ENCODE measurements at regions not wholly inside any gene's neighbourhood (a gene's known extent, or its start where the extent isn't known, plus 50 kb on each side); places are given as distances from the start of the nearest gene placed in this dataset.

- TF ChIP-seq CTCF (IDR thresholded peaks at IDR 0.05; ENCODE audit: insufficient read depth, low read length, poor library complexity, severe bottlenecking): no peak
- no peak for TF ChIP-seq EZH2phosphoT487 (conservative IDR thresholded peaks at IDR 0.05; ENCODE audit: low read length)
These were observed 198.7 kb upstream of the ADAMTS3 start for GRCh38 chr4:72767618-72768302.

Data from SU-DHL-6 (cell line).